Neuronal stem cell (in vitro differentiated cells): ENCODE measurements at regions not wholly inside any gene's neighbourhood (a gene's known extent, or its start where the extent isn't known, plus 50 kb on each side); places are given as distances from the start of the nearest gene placed in this dataset.

Source experiments
- DNase-seq: peaks from one replicate; pipeline ENCODE4 v3.0.0-alpha.2; 2013; ENCODE audit warnings: low spot score
- H2AFZ ChIP-seq: one replicate; pipeline ENCODE4 v1.6.1; 2013; ENCODE audit warnings: mild to moderate bottlenecking, low read length, inconsistent platforms
- H2AK5ac ChIP-seq: 2 replicates; pipeline ENCODE4 v1.6.1; 2013; ENCODE audit warnings: low read depth, mild to moderate bottlenecking, inconsistent platforms, low read length, moderate library complexity, mixed read lengths
- H2BK120ac ChIP-seq: 2 replicates; pipeline ENCODE4 v1.6.1; 2013; ENCODE audit warnings: low read depth, mild to moderate bottlenecking, inconsistent platforms, low read length, moderate library complexity, mixed read lengths
- H2BK12ac ChIP-seq: one replicate; pipeline ENCODE4 v1.6.1; 2013; ENCODE audit warnings: low read length, inconsistent platforms
- H2BK15ac ChIP-seq: 2 replicates; pipeline ENCODE4 v1.6.1; 2013; ENCODE audit warnings: mild to moderate bottlenecking, low read length, inconsistent platforms, mixed read lengths
- H2BK5ac ChIP-seq: one replicate; pipeline ENCODE4 v1.6.1; 2013; ENCODE audit warnings: inconsistent platforms, mild to moderate bottlenecking, low read length, moderate library complexity
- H3K14ac ChIP-seq: one replicate; pipeline ENCODE4 v1.6.1; 2013; ENCODE audit warnings: low read length, inconsistent platforms
- H3K18ac ChIP-seq: 2 replicates; pipeline ENCODE4 v1.6.1; 2013; ENCODE audit warnings: low read length, inconsistent platforms
- H3K23ac ChIP-seq: 2 replicates; pipeline ENCODE4 v1.6.1; 2013; ENCODE audit warnings: low read depth, mild to moderate bottlenecking, mixed read lengths, low read length, inconsistent platforms; ENCODE audit not compliant: poor library complexity
- H3K27ac ChIP-seq: replicated peaks from 3 replicates; pipeline ENCODE4 v1.5.1; 2013; ENCODE audit warnings: low read length, inconsistent platforms
- H3K27me3 ChIP-seq, 3 experiments: 2 replicates each; pipeline ENCODE4 v1.6.1; 2013; ENCODE audit warnings: low read length in 3 of 3, mild to moderate bottlenecking in 2 of 3, inconsistent platforms in 1 of 3, low read depth in 1 of 3, mixed read lengths in 1 of 3, moderate library complexity in 1 of 3; ENCODE audit not compliant: control insufficient read depth in 3 of 3, insufficient read depth in 3 of 3
- H3K36me3 ChIP-seq, 2 donors: replicated peaks in 1 of 2; 2 replicates each; pipeline ENCODE4 v1.6.1; 2013; ENCODE audit warnings: low read length in 2 of 2; ENCODE audit not compliant: control insufficient read depth in 2 of 2, insufficient read depth in 2 of 2
- H3K4ac ChIP-seq: 2 replicates; pipeline ENCODE4 v1.6.1; 2013; ENCODE audit warnings: inconsistent platforms, mild to moderate bottlenecking, low read length, moderate library complexity
- H3K4me1 ChIP-seq, 2 donors: 1 replicate in 1 of 2; 2 replicates in 1 of 2; pipeline ENCODE4 v1.6.1; 2013; ENCODE audit warnings: low read length in 2 of 2, low read depth in 1 of 2; ENCODE audit not compliant: control insufficient read depth in 2 of 2, insufficient read depth in 1 of 2
- H3K4me2 ChIP-seq: one replicate; pipeline ENCODE4 v1.6.1; 2013; ENCODE audit warnings: mild to moderate bottlenecking, low read length, inconsistent platforms; ENCODE audit not compliant: insufficient read depth, poor library complexity, severe bottlenecking
- H3K4me3 ChIP-seq, 2 donors: 2 replicates each; pipeline ENCODE4 v1.5.1; 2013; ENCODE audit warnings: low read length in 2 of 2, mild to moderate bottlenecking in 2 of 2, inconsistent platforms in 1 of 2, moderate library complexity in 1 of 2
- H3K79me1 ChIP-seq: one replicate; pipeline ENCODE4 v1.6.1; 2013; ENCODE audit warnings: low read depth, mild to moderate bottlenecking, inconsistent platforms, low read length, moderate library complexity
- H3K9ac ChIP-seq: one replicate; pipeline ENCODE4 v1.6.1; 2013; ENCODE audit warnings: mild to moderate bottlenecking, low read depth, low read length, inconsistent platforms; ENCODE audit not compliant: poor library complexity
- H3K9me3 ChIP-seq, 2 donors: replicated peaks in 1 of 2; 2 replicates each; pipeline versions ENCODE3 to v1.6.1; 2013; ENCODE audit warnings: low read length in 2 of 2, mild to moderate bottlenecking in 2 of 2, inconsistent platforms in 1 of 2, low read depth in 1 of 2, mixed read lengths in 1 of 2, moderate library complexity in 1 of 2; ENCODE audit not compliant: control insufficient read depth in 2 of 2, insufficient read depth in 1 of 2
- H4K8ac ChIP-seq: one replicate; pipeline ENCODE4 v1.6.1; 2013; ENCODE audit warnings: low read depth, mild to moderate bottlenecking, inconsistent platforms, low read length, moderate library complexity
- H4K91ac ChIP-seq: one replicate; pipeline ENCODE4 v1.6.1; 2013; ENCODE audit warnings: low read length, low read depth, mild to moderate bottlenecking, inconsistent platforms; ENCODE audit not compliant: poor library complexity
- WGBS, 2 donors: extraction: QIAGEN DNeasy Blood & Tissue Kit; methylation state at CpG; one replicate each; pipeline ENCODE4 v1.1.7; 2013; ENCODE audit warnings: missing lambda C conversion rate in 2 of 2, mixed read lengths in 1 of 2; ENCODE audit not compliant: insufficient read length in 2 of 2, insufficient replicate concordance in 1 of 2; ENCODE audit errors: extremely low coverage in 2 of 2; 5-methylcytosine and 5-hydroxymethylcytosine counted together

GRCh38 chr11:130631119-130631518, 182.7 kb downstream of the ADAMTS15 start:
- Histone ChIP-seq H3K4ac (no peak overlapping the region), H2BK5ac (no peak overlapping the region), H2AFZ (no peak overlapping the region), H2BK12ac (no peak overlapping the region), H3K9me3 (no peaks in the 10 kb centered on the region), H4K91ac (no peak overlapping the region), H4K8ac (no peak overlapping the region), H3K4me2 (no peak overlapping the region), H3K27ac (no peak overlapping the region), H3K23ac (no peak overlapping the region), H3K4me3 (no peak overlapping the region), H2AK5ac (no peak overlapping the region), H3K4me1 (peaks cover 3% of the 10 kb centered on the region in 2 donors), H3K14ac (no peak overlapping the region), H2BK120ac (no peak overlapping the region), H3K79me1 (no peaks in the 10 kb centered on the region), H3K27me3 (no peaks in the 10 kb centered on the region), H3K36me3 (no peaks in the 10 kb centered on the region), H2BK15ac (no peak overlapping the region), H3K18ac (no peak overlapping the region), H3K9ac (no peak overlapping the region)
- DNase-seq: no peak
- WGBS, 2 donors: no CpG with 5 or more reads among the region's 3 CpGs

- no peak overlapping the region for H4K8ac ChIP-seq
- no peak overlapping the region for H3K14ac ChIP-seq
- no peak for DNase-seq
- no peak overlapping the region for H3K4ac ChIP-seq
- H4K91ac ChIP-seq: no peak overlapping the region
- peaks cover 3% of the 10 kb centered on the region in 2 donors for H3K4me1 ChIP-seq
- no peak overlapping the region for H3K9ac ChIP-seq
- no peak overlapping the region for H2BK120ac ChIP-seq
- no CpG with 5 or more reads among the region's 2 CpGs for WGBS, 2 donors
- no peak overlapping the region for H3K23ac ChIP-seq
- no peaks in the 10 kb centered on the region for H3K79me1 ChIP-seq
- H2BK5ac ChIP-seq: no peak overlapping the region
- H3K4me3 ChIP-seq: no peak overlapping the region
- H2BK15ac ChIP-seq: no peak overlapping the region
- no peak overlapping the region for H2BK12ac ChIP-seq
- H3K18ac ChIP-seq: no peak overlapping the region
- H3K27me3 ChIP-seq: no peaks in the 10 kb centered on the region
- no peak overlapping the region for H2AFZ ChIP-seq
- no peaks in the 10 kb centered on the region for H3K36me3 ChIP-seq
- H3K9me3 ChIP-seq: no peaks in the 10 kb centered on the region
- no peak overlapping the region for H3K4me2 ChIP-seq
- no peak overlapping the region for H2AK5ac ChIP-seq
- no peak overlapping the region for H3K27ac ChIP-seq
Observed at GRCh38 chr11:130633466-130633865, 185.0 kb downstream of the ADAMTS15 start.

- H3K79me1 ChIP-seq: no peaks in the 10 kb centered on the region
- H2BK5ac ChIP-seq: no peak overlapping the region
- no peak overlapping the region for H3K4me2 ChIP-seq
- H2BK120ac ChIP-seq: no peak overlapping the region
- H2AK5ac ChIP-seq: no peak overlapping the region
- peaks cover 3% of the 10 kb centered on the region in 2 donors for H3K4me1 ChIP-seq
- H3K9ac ChIP-seq: no peak overlapping the region
- no peak overlapping the region for H3K4ac ChIP-seq
- no peak for DNase-seq
- H4K91ac ChIP-seq: no peak overlapping the region
- no peak overlapping the region for H2BK15ac ChIP-seq
- H2AFZ ChIP-seq: no peak overlapping the region
- H3K27me3 ChIP-seq: no peaks in the 10 kb centered on the region
- H3K27ac ChIP-seq: no peak overlapping the region
- no peak overlapping the region for H4K8ac ChIP-seq
- no peak overlapping the region for H3K23ac ChIP-seq
- no CpG with 5 or more reads among the region's 4 CpGs for WGBS, 2 donors
- H3K36me3 ChIP-seq: no peaks in the 10 kb centered on the region
- no peak overlapping the region for H3K4me3 ChIP-seq
- no peak overlapping the region for H3K14ac ChIP-seq
- no peaks in the 10 kb centered on the region for H3K9me3 ChIP-seq
- no peak overlapping the region for H3K18ac ChIP-seq
- H2BK12ac ChIP-seq: no peak overlapping the region
Observed at GRCh38 chr11:130634186-130634585, 185.7 kb downstream of the ADAMTS15 start.

- no peaks in the 10 kb centered on the region for H3K27me3 ChIP-seq
- H3K27ac ChIP-seq: no peak overlapping the region
- no CpG with 5 or more reads among the region's 11 CpGs for WGBS, 2 donors
- H4K91ac ChIP-seq: no peak overlapping the region
- no peaks in the 10 kb centered on the region for H3K9me3 ChIP-seq
- H3K14ac ChIP-seq: peak overlapping the region; percentile 49
- no peak overlapping the region for H2AK5ac ChIP-seq
- H3K9ac ChIP-seq: no peak overlapping the region
- no peak overlapping the region for H2BK5ac ChIP-seq
- peaks cover 3% of the 10 kb centered on the region in 2 donors for H3K4me1 ChIP-seq
- no peaks in the 10 kb centered on the region for H3K36me3 ChIP-seq
- H2AFZ ChIP-seq: peak overlapping the region; percentile 58
- H2BK120ac ChIP-seq: no peak overlapping the region
- no peak overlapping the region for H3K4me3 ChIP-seq
- DNase-seq: no peak
- H3K23ac ChIP-seq: no peak overlapping the region
- H2BK15ac ChIP-seq: peak overlapping the region; percentile 83
- no peak overlapping the region for H4K8ac ChIP-seq
- no peak overlapping the region for H3K4ac ChIP-seq
- H3K18ac ChIP-seq: peak overlapping the region; percentile 31
- H3K4me2 ChIP-seq: no peak overlapping the region
- H3K79me1 ChIP-seq: no peaks in the 10 kb centered on the region
- H2BK12ac ChIP-seq: no peak overlapping the region
Observed at GRCh38 chr11:130634961-130635473, 186.6 kb downstream of the ADAMTS15 start.
